T-helper 22 cell (primary cell): ENCODE measurements at regions not wholly inside any gene's neighbourhood (a gene's known extent, or its start where the extent isn't known, plus 50 kb on each side); places are given as distances from the start of the nearest gene placed in this dataset.
A peak's percentile ranks its signal among the peaks of the same experiment; 100 is the strongest.
"Not testable (repeated sequence)": the region's sequence is repeated elsewhere in the genome, so short reads cannot be mapped to it uniquely, and the experiment has no call there.

Experiments
- DNase-seq: peaks from one replicate; pipeline ENCODE4 v3.0.0-alpha.2; 2020; ENCODE audit warnings: low read depth

GRCh38 chr1:149700220-149700619 lies 82.3 kb upstream of the FCGR1A start:
- DNase-seq: not testable (repeated sequence)

DNA sequence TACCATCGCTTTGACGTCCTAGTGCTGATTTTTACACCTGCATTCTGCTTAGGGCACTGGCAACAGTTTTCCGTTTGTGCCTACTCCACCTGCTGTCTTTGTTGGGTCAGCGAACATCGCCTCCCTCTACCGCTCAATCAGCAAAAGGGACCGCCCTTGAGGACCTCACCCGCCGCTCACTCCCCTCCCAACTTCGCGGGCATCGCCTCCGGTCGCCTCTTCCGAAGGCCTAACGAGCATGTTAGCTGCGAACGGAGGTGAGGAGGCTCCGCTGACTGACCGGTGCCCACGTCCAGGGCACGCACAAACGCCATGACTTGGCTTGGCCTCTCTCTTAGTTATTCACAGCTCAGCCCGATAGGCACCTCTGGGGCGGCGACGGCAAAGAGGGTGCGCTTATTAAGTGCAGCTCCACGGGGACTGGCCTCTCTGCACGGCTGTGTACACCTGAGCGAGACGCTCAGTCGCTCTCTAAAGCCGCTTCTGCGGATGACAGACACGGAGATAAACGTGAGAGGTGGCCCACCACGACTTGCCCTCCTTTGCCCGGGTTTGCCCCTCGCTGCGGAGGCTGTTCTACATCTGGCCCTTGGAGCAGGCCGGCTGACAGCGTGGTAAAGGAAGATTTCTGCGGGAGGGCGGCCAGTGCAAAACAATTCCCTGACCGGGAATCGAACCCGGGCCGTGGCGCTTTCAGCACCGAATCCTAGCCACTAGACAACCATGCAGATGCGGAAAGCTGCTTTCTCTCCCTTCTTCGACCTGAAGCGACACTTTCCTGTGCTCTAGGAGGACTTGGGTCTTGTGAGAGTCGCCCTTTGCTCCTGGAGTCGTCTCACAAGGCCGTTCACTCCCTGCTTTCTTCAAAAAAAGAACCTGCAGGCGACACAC lies 81.6 kb upstream of the FCGR1A start:
- DNase-seq: not testable (repeated sequence)

DNA sequence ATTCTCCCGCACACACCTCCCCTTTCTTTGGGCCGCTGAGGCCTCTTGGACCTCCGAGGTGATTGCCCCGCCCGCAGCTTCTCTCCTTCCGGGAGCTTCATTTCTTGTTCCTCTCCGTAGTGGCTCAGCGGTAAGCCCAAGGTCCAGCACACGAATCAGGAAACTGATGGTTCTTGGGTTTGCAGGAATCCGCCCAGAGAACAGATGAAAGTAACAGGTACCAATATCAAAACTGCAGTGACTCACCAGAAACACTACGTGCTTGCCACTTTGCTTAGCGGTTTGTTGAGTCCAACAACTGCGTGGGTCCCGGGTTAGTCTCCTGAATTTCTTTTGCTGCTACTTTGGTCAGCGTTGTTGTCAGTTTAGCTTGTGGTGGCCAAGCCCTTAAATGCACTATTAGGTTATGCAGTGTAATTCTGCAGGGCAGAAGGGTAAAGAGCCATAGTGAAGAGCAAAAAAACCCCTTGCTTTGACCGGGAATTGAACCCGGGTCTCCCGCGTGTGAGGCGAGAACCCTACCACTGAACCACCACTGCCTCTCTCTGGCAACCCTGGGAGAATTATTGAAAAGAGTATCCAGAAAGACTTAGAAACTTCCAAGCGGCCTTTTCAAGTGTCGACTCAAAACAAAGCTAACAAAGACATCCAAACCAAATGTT lies 74.2 kb upstream of the FCGR1A start:
- DNase-seq: peak; percentile 18

DNA sequence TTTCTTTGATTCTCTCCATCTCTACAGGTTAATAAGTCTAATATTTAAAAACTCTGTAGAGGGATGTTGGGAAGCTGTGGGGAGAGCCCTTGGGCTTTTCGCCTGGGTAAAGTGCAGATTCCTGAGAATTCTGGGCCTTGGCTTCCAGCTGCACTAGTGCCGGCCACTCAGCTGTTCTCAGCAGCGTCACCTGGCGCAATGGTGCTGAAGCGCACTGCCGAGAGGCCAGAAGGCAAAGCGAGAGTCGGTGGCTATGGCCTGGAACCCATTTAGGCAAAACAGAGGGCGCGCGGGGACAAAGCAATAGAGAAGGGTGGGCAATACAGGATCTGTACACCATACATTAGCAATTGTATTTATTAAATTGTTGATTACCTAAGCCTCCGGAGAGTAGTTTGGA lies 70.8 kb upstream of the FCGR1A start:
- DNase-seq: not testable (repeated sequence)

GRCh38 chr1:149712154-149712927 lies 70.2 kb upstream of the FCGR1A start:
- DNase-seq: not testable (repeated sequence)

GRCh38 chr1:149713513-149713912 lies 69.0 kb upstream of the FCGR1A start:
- DNase-seq: not testable (repeated sequence)

DNA sequence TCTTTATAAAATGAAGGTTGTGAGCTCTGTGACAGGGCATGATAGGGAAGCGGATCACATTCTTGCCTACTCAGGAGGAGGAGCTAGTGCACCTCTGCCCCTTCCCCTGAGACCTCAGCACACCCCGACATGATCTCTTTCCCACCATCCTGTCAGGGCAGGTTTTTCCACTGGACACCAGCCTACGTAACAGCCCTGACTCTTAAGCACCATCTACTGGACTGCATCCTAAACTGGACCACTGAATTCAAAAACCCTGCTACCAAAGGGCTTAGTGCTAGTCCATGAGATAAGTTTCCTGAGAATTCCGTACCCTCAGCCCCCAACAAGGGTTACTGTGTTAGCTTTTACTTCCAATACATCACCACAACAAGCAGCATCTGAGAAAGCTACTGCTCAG lies 68.5 kb upstream of the FCGR1A start:
- not testable (repeated sequence) for DNase-seq

GRCh38 chr1:149724618-149725302 lies 57.7 kb upstream of the FCGR1A start:
- DNase-seq: not testable (repeated sequence)

- not testable (repeated sequence) for DNase-seq
Observed at GRCh38 chr1:149726688-149727087, 55.8 kb upstream of the FCGR1A start.

GRCh38 chr1:149728598-149728997 lies 53.9 kb upstream of the FCGR1A start:
- DNase-seq: not testable (repeated sequence)
